MM.1S (cell line): ENCODE measurements at regions not wholly inside any gene's neighbourhood (a gene's known extent, or its start where the extent isn't known, plus 50 kb on each side); places are given as distances from the start of the nearest gene placed in this dataset.

Experiments
- CTCF ChIP-seq: fragments of 300-600 bp; sonication (generic); IDR thresholded peaks from 2 replicates; pipeline ENCODE4 v1.5.1; 2016; ENCODE audit warnings: antibody characterized with exemption, low read length, mixed read lengths
- EZH2 ChIP-seq: fragments of 300-600 bp; sonication (generic); optimal IDR thresholded peaks from 2 replicates; pipeline ENCODE3; 2017; ENCODE audit warnings: low read depth, mild to moderate bottlenecking, antibody characterized with exemption, low read length, mixed read lengths
- EZH2phosphoT487 ChIP-seq: fragments of 300-600 bp; sonication (generic); IDR thresholded peaks from 2 replicates; pipeline ENCODE4 v1.6.1; 2018; ENCODE audit warnings: antibody characterized with exemption, low read length

DNA sequence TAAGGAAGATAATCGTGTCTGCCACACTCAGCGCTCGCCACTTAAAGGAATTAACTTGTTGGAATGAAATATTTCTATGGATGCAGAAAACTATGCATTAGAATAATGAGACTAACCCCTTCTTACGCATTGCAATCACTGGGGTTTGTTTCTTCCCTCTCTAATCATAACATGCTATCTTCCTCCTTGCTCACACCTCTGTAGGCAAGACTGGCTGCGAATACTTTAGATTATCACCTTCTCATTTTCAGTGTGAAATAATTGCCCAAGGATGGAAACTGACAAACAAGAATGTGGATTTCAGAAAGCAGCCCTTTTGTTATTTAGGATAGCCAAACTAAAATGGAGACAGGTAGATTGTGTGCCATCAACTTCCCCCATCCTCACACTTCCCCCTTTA is 349.4 kb downstream of the MID1IP1 start:
- TF ChIP-seq CTCF (no peak), EZH2 (no peak), EZH2phosphoT487 (no peak)
